NB4 (cell line): ENCODE measurements at regions not wholly inside any gene's neighbourhood (a gene's known extent, or its start where the extent isn't known, plus 50 kb on each side); places are given as distances from the start of the nearest gene placed in this dataset.

Source experiments
- POLR2A ChIP-seq: IDR thresholded peaks from 2 replicates; pipeline ENCODE4 v1.6.1; 2011; ENCODE audit warnings: mild to moderate bottlenecking; ENCODE audit not compliant: insufficient read length; ENCODE audit errors: extremely low read depth
- TF ChIP-seq, protein P1 (sequence below): IDR thresholded peaks from one replicate; pipeline ENCODE4 v1.5.1; 2012; ENCODE audit warnings: low read depth, low read length
- TF ChIP-seq, protein P2 (sequence below): IDR thresholded peaks from 2 replicates; pipeline ENCODE4 v1.6.1; 2011; ENCODE audit warnings: low read depth, low read length

- TF ChIP-seq, protein P1, sequence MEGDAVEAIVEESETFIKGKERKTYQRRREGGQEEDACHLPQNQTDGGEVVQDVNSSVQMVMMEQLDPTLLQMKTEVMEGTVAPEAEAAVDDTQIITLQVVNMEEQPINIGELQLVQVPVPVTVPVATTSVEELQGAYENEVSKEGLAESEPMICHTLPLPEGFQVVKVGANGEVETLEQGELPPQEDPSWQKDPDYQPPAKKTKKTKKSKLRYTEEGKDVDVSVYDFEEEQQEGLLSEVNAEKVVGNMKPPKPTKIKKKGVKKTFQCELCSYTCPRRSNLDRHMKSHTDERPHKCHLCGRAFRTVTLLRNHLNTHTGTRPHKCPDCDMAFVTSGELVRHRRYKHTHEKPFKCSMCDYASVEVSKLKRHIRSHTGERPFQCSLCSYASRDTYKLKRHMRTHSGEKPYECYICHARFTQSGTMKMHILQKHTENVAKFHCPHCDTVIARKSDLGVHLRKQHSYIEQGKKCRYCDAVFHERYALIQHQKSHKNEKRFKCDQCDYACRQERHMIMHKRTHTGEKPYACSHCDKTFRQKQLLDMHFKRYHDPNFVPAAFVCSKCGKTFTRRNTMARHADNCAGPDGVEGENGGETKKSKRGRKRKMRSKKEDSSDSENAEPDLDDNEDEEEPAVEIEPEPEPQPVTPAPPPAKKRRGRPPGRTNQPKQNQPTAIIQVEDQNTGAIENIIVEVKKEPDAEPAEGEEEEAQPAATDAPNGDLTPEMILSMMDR, result no peak
- TF ChIP-seq POLR2A, result no peak
- TF ChIP-seq, protein P2, sequence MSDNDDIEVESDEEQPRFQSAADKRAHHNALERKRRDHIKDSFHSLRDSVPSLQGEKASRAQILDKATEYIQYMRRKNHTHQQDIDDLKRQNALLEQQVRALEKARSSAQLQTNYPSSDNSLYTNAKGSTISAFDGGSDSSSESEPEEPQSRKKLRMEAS, result no peak
Measured at GRCh38 chr9:30758726-30759446, 1625.6 kb upstream of the ACO1 start.
